ENCODE measurements at regions not wholly inside any gene's neighbourhood (a gene's known extent, or its start where the extent isn't known, plus 50 kb on each side); places are given as distances from the start of the nearest gene placed in this dataset.
"Not testable (repeated sequence)": the region's sequence is repeated elsewhere in the genome, so short reads cannot be mapped to it uniquely, and the experiment has no call there.

DNA sequence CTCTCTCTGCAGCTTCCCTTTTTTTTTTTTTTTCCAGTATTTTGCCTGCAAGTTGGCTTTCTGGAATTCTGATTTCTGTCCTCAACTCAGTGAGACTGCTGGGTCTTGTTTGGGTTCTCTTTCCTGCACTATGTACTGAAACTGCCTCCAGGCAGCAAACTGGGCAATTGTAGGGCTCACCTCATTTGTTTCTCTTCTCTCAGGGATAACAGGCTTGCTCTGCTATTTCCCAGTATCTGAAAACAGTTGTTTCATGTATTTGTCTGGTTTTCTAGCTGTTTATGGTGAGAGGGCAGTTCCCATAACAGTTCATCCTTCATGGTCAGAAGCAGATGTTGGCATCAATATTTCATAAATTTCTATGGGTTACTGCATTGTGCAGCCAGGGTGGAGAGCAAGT is 206.0 kb downstream of the CYRIA start:
- no peak for DNase-seq (ENCODE audit: low spot score)

- DNase-seq (ENCODE audit: low spot score), result no peak
Observed at GRCh38 chr2:16454621-16455020, 211.0 kb downstream of the CYRIA start.

GRCh38 chr2:16452123-16452522 is 213.5 kb downstream of the CYRIA start:
- DNase-seq (ENCODE audit: low spot score), result no peak

DNA sequence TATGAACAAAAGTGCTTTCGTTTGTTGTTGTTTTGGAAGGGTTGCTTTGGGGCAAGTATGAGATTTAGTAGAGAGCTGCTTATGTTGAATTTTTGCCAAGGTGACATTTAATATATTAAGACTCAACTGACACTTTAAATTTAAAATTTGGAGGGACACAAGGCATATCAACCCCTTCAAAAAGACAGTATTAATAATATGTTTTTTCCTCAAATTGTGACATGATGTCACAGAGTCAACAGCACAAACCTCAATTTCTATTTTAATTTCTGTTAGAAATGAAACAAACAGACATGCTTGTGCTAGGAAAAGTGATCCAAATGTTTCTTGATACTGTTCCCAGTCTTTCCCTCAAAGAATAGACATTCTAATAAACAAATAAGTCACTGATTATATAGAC is 218.9 kb downstream of the CYRIA start:
- no peak for DNase-seq (ENCODE audit: low spot score)

DNA sequence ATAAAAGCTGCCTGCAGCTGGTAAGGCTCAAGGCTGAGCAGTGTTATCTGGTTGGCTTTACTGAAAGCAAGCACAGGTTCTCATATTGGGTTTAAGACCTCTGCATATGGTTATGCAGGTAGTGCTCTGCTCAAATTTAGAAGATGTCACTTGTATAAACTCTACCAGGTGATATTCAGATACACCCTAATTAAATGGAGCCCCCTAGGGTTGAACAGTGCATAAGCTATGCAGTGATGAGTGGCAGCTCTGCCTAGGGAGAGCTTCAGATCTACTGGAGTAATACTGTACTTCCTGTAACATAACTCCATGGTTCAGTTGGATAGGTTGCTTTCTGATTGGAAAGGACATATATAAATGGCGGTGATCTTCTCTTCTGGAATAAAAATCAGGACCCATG is 222.7 kb downstream of the CYRIA start:
- no peak for DNase-seq (ENCODE audit: low spot score)

GRCh38 chr2:16441431-16441830 is 224.2 kb downstream of the CYRIA start:
- DNase-seq (ENCODE audit: low spot score), result no peak

DNA sequence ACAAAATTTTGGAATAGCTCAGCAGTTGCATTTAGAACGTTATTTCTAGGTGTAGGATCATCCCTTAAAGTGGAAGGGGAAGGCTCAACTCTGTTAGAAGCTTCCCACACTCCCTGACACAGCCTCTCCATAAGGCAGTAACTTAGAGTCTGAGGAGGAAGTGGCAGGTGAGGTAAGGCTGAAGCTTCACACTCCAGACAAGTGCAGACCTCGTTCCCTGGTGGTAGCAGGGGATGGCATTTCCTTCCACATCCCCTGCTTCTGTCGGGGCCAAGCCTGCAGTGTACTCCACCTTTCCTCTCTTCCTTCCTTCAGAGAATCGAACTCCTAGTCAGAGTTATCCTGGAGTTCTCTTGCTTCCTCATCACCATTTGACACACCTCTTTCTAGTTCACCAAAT is 224.7 kb downstream of the CYRIA start:
- no peak for DNase-seq (ENCODE audit: low spot score)

DNA sequence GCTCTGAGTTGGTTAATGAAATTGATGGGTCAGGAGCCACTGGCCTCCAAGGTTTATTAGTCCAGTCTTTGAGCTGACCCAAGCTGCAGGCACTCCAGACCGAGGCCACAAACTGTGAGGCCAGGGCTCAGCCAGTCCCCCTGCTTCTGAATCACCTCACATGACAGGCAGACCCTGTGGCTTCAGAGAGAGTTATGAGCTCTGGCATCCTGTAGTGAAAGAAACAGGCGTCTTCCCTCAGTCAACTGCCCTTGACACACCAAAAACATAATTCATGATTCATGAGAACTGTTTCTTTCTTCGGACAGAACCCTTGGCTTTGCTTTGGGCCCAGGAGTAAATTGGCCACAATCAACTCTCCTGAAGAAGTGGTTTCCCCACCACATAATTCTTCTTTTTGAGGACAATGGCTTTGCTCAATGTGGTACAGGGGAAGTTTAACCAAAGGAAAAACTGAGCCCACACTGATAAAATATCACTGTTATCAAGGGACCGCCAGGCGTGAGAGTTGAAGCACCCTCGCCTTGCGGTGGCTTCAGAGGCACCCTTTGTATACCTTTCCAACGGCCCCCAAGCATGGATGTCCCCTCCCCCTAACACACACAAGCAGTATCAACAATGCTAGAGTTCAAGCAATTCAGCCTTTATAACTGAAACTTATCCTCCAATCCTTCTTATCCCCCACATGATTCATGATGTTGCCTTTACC is 226.9 kb downstream of the CYRIA start:
- no peak for DNase-seq (ENCODE audit: low spot score)

DNA sequence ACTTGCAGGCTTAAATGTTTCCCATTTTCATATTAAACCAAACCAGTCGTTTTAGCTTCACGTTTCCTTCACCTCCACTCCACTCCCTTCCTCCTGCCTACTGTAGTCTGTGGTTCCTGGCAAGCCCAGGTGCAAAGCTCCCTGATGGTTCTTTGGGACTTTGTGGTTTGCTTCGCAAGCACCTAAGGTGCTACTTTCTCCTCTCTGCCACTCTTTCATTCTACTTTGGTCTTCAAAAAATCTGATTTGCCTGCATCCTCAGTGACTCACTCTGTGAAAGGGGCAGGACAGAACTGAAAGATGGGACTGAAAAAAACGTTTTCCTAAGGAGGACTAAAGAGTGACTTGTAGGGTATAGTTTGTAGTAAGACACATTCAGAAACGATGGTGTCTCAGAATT is 228.4 kb downstream of the CYRIA start:
- no peak for DNase-seq (ENCODE audit: low spot score)

- no peak for DNase-seq (ENCODE audit: low spot score)
Observed at GRCh38 chr2:16434393-16434792, 231.2 kb downstream of the CYRIA start.

DNA sequence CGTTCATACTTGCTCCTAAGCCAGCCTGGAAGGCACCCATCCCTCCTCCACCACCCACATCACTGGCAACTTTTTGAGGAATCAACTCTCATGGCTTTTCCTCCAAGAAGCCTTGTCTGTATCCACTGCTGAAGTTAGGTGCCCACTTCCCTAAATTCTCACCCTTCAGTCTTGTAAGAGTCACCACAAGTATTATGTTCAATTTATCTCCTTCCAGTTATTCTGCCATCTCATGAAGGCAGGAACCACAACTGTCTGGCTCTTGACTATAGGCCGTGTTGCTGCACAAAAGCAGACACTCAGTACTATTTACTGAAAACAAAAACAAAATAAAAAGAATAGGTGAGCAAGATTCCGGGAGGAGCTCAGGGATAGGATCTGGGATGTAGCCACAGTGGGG is 234.8 kb downstream of the CYRIA start:
- no peak for DNase-seq (ENCODE audit: low spot score)

DNA sequence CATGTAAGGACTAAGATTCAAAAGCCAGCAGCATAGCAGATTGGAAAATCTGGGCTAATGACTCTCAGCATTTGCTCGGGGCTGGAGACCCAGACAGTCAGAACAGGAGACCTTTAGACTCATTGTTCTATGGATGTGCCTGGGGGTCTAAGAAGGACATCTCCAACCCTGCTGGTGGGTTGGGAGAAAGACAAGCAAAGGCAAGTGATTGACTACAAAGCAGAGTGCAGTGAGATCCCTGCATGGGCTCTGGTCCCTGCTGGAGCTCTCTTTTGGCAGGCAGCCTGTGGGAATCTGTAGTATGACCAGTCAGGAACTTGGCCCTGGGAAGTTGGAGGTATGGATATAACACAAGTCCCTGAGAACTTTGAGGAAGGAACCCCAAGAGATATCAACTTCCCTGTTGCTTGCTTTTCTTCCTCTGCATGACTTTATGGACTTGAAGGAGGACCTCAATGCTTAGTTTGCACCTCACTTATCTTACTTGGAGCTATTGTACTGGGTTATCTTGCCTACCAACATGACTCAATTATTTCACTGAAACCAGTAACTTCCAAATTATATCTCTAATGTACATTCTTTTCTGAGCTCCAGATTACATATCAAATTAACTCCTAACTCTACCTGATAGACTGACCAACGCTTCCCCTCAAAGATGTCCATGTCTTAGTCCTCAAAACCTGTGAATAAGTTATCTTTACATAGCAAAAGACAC is 236.0 kb downstream of the CYRIA start:
- no peak for DNase-seq (ENCODE audit: low spot score)

DNA sequence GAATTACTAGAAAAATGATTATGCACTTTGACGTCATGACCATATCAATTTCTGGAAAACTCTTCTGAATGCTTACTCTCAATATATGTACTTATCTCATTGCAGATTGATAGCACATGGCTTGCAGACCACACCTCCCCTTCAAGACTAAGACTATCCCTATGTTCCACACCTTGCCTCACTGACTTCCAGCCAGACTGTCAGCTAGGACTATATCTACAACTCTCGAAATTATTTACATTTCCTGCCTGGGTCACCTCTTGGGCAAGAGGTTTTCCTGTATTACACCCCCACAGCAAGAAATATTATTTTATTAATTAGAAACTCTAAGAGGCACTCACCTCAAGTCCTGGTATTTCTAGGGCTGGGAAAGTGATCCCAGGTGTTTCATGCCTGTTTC is 236.6 kb downstream of the CYRIA start:
- no peak for DNase-seq (ENCODE audit: low spot score)

- no peak for DNase-seq (ENCODE audit: low spot score)
Observed at GRCh38 chr2:16425462-16426336, 239.9 kb downstream of the CYRIA start.

GRCh38 chr2:16420421-16420820 is 245.2 kb downstream of the CYRIA start:
- DNase-seq (ENCODE audit: low spot score), result no peak

DNA sequence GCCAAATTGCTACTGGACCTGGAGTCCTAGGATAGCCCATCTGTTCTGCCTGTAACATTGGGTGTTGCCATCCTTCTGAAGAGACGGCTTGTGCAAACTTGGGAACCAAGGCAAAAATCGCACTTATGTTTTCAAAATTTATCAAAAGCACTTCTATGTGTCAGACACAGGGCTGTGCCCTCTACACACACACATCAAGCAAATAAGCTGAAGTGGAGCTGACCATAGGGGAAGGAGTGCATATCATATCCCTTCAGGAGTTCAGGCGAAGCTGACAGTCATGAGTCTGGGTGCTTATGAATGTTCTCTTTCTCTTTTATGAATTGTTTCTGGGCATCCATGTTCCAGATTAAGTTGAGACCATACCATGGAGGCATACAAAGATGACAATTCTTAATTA is 247.9 kb downstream of the CYRIA start:
- no peak for DNase-seq (ENCODE audit: low spot score)

DNA sequence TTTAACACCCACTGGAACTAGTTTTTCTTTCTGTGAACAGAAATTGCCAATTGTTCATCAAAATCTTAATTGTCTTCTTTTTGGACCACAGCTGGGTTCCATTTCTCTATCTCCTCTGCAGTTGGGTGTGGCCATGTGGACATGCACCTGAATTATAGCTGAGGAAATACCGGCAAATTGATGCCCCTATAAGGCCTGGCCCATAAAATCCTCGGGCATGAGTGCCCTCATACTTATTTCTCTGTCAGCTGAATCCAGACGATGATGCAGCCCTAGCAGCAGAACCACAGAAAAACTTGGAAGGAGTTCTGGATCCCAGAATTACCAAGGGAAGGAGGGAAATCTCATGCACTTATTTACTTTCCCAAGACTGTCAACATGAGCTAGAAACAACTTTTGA is 249.0 kb downstream of the CYRIA start:
- no peak for DNase-seq (ENCODE audit: low spot score)

DNA sequence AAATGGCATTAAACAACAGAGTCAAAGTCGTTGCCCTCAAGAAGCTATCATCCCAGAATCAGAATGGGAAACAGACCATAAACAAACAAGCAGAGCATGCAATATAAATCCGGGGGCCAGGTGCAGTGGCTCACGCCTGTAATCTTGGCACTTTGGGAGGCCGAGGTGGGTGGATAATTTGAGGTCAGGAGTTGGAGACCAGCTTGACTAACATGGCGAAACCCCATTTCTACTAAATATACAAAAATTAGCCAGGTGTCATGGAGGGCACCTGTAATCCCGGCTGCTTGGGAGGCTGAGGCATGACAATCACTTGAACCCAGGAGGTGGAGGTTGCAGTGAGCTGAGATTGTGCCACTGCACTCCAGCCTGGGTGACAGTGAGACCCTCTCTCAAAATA is 249.8 kb downstream of the CYRIA start:
- not testable (repeated sequence) for DNase-seq (ENCODE audit: low spot score)

DNA sequence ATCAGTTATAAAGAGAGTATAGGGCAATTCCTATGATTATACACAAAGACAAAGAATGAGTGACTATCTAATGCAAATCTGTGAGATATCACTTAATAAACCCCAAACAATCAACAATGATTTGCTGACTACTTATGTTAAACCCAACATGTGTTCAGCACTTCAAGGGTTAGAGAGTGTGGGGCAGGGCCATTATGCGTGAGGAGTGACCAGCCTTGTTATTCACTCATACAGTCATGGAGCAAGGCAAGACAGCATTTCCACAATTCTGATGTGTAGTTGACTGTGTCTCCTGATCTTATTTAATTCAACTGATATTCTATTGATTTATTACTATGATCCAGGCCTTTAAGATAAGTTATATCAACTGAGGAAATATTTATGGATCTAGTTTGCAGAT is 251.7 kb downstream of the CYRIA start:
- DNase-seq (ENCODE audit: low spot score), result no peak

DNA sequence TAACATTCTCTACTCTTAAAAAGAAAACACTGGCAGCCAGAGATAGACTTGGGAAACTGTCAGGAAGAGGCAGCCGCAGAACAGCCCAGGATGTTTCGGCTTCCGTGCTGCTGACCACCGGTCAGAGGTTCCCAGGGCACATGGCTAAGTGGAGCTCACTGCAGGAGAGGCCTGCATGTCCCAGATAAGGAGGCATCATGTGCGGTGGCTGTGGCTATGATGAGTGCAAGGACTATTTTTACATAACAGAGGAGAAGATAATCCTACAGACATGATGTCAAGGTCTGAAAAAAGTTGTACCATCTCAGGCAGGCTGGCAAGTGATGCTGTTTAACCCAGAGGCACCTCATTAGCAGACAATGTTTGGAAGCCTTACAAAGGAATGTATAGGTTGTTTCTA is 252.3 kb downstream of the CYRIA start:
- DNase-seq (ENCODE audit: low spot score), result no peak

- DNase-seq (ENCODE audit: low spot score), result no peak
Observed at GRCh38 chr2:16412321-16413030, 253.2 kb downstream of the CYRIA start.

DNA sequence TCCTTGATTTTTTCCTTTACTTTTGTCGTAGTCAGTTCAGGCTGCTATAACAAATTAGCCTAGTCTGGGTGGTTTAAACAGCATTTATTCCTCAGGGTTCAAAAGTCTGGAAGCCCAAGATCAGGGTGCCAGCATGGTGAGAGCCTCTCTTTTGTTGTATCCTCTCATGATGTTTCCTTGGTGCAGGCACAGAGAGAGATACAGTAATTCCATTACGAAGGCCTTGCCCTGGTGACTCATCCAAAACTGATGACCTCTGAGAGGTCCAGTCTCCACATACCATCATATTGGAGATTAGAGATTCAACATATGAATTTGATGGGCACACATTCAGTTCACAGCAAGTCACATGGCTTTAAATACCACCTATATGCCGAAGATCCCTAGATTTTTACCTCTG is 253.8 kb downstream of the CYRIA start:
- no peak for DNase-seq (ENCODE audit: low spot score)

Data from CD4-positive, alpha-beta T cell treated with Interleukin-15 for 4 hours (primary cell).